ENCODE measurements at regions not wholly inside any gene's neighbourhood (a gene's known extent, or its start where the extent isn't known, plus 50 kb on each side); places are given as distances from the start of the nearest gene placed in this dataset.
"Not testable (repeated sequence)": the region's sequence is repeated elsewhere in the genome, so short reads cannot be mapped to it uniquely, and the experiment has no call there.

GRCh38 chr9:105978826-105979225, 284.5 kb downstream of the TMEM38B start:
- no peak for DNase-seq

- DNase-seq, result no peak
These were observed 284.9 kb downstream of the TMEM38B start for GRCh38 chr9:105979290-105979689.

DNA sequence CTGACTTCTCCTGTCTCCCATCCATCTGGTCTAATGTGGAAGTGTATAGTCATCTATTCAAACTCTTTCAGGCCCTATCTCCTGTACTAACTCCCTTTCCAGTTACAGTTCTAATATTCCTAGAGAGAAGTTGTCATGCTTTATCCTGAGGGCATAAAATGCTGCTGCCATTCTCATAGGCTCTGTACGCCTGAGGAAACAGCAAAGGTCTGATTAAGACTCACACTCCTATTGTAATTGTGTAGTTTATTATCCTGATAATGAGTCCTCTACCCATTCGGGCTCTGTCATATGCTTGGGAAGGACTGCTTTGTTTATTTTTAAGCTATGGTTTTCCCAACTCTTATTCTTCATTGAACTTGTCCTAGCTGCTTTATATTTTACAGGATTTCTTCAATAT, 290.4 kb downstream of the TMEM38B start:
- no peak for DNase-seq

GRCh38 chr9:105993116-105993854, 298.9 kb downstream of the TMEM38B start:
- no peak for DNase-seq

- no peak for DNase-seq
These were observed 299.8 kb downstream of the TMEM38B start for GRCh38 chr9:105993921-105994715.

DNA sequence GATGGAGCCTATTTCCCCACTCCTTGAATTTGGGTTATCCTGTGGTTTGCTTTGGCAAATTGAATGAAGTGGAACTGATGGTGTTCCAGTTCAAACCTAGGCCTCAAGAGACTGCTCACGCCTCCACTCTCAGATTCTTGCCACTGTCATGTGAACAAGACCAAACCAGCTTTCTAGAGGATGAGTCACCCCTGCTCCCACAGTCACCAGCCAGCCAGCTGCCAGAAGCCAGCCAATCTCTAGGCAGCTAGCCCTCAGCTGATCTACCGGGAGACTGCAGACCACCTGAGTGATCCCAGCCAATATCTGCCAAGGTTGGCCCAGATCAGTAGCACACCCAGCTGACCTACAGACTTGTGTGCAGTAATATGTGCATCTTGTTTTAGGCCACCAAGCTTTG, 300.6 kb downstream of the TMEM38B start:
- DNase-seq, result no peak

DNA sequence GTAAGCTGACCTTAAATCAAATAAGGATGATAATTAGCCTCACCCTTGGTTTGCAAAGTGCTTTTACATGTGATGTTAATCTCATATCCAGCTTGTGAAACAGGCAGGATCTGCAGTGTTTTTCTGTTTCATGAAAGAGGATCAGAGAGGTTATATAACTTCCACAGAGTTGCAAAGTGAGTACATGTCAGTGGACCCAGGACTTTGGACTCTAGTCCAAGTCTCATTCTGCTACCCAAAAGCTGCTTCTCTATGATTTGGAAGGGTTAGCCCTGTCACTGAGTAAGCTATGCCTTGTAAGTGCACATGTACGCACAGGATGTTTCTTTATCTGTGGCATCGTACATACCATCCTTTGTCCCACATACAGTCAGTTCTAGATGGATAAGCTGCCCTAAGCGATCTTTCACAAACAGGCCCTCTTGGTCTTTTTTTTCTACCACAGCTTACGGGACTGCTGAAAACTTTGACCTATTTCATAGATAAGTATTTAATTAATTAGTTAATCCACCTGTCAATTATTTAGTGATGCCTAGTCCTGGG, 322.9 kb downstream of the TMEM38B start:
- DNase-seq, result no peak

DNA sequence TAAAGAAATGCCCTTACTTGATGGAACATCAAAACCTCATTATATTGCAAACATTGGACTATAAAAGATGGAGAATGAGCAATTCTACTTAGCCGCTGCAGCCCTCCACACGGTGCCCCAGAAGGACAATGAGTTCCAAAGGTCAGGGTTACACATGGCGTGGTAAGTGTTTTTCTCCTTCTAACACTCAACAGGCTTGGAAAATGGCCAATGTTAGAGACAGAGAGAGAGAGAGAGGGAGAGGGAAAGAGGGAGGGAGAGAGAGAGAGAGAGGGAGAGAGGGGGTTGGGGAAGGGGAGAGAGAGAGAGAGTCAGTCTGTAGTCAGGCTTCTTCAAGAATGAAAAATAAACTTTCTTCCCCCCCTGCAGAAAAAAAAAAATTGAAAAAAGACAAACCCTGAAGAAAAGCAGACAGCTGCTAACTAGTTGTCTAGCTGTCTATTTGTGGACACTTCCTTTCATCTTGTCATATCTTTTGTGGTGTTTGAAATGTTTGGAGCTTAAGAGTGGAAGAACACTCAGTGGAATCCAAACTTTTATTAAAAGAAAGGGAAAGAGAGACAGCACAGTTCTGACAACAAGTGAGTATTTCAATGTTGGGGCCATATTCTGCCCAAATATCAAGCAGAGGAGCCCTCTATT, 324.8 kb downstream of the TMEM38B start:
- no peak for DNase-seq

DNA sequence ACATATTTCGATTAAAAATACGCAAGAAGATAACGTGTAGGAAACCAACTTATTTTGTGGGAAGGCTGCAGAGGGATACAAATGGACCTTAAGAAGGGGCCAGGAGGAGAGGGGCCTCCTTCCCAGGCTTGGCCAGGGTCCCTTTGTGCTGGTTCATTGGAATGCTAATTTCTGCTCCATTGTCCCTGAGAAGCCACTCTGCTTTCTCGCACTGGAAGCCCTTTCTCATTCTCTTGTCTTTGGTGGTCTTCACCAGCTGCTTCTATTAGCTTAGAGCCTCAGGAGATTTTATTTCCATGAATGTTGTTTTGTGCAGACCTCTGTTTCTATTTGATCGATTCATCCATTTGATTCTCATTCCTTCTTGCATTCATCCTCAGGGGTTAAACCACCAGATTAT, 325.4 kb downstream of the TMEM38B start:
- no peak for DNase-seq

GRCh38 chr9:106020186-106020585, 325.8 kb downstream of the TMEM38B start:
- DNase-seq, result no peak

DNA sequence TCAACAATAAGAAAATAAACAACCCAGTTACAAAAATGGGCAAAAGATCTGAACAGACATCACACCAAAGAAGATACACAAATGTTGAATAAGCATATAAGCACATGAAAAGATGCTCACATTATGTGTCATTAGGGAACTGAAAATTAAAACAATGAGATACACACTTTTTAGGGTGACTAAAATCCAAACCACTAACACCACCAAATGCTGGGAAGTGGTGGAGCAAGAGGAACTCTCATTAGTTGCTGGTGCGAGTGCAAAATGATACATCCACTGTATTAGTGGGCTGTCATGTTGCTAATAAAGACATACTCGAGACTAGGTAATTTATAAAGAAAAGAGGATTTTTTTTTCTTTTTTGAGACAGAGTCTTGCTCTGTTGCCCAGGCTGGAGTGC, 329.1 kb downstream of the TMEM38B start:
- no peak for DNase-seq

DNA sequence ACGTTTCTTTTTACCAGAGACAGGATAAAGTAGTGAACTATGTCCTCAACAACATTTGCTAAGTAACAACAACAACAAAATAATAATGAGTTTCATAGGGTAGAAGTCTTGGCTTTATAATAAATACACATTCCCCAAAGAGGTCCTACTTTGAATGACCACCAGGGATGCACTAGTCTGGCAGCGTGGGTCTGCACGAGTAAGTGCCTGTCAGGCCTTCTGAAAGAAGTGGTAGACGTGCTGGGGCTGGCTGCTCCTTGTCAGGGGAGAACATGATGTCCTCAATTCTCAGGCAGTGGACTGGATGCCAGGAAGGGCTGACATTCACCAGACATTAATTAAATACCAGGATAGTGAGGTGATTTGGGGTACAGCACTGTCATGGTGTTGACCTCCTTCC, 331.1 kb downstream of the TMEM38B start:
- no peak for DNase-seq

GRCh38 chr9:106030146-106030545, 335.8 kb downstream of the TMEM38B start:
- not testable (repeated sequence) for DNase-seq

GRCh38 chr9:106032978-106033377, 338.6 kb downstream of the TMEM38B start:
- no peak for DNase-seq

DNA sequence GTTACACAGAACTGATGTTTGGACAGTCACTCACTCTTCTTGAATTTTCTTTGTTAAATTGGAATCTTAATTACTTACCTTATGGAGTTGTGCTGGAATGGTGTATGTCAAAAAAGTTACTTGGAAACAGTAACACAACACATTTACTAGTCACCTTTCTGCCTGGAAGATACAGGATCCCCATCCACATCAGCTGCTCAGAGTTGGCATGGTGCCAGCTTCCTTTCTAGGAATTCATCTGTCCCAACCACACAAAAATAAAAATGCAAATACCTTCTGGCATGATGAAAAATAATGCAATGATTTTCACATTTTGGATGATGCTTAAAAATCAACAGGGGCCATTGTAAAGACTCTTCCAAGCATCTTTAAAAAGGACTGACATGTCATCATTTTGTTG, 341.5 kb downstream of the TMEM38B start:
- DNase-seq, result no peak

GRCh38 chr9:106038266-106039001, 344.1 kb downstream of the TMEM38B start:
- no peak for DNase-seq

- no peak for DNase-seq
These were observed 345.0 kb downstream of the TMEM38B start for GRCh38 chr9:106039151-106039935.

GRCh38 chr9:106041920-106042319, 347.6 kb downstream of the TMEM38B start:
- DNase-seq, result not testable (repeated sequence)

- DNase-seq, result no peak
These were observed 357.2 kb downstream of the TMEM38B start for GRCh38 chr9:106051545-106051944.

DNA sequence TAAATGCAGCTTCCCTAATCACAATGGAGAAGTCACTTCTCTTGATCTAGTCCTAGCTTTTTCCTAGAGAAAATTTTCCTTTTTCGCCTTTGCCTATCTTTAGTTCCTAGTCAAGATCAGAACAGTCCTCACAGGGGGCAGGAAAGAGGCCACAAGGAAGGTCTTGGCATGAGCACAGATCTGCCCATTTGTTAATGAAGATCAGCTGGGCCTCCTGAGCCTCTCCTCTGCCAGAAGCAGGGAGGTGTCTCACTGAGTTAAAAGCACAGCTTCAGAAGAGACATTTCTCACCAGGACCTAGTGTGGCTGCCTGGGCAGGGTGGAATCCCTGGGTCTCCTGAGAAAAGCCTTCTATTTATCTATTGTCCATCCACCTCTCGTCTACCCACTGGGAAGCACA, 357.8 kb downstream of the TMEM38B start:
- no peak for DNase-seq

- DNase-seq, result no peak
These were observed 358.4 kb downstream of the TMEM38B start for GRCh38 chr9:106052735-106053134.

- DNase-seq, result no peak
These were observed 362.0 kb downstream of the TMEM38B start for GRCh38 chr9:106056328-106056727.

Data from stimulated activated CD4-positive, alpha-beta T cell treated with anti-CD3 and anti-CD28 coated beads, Interleukin-15, amount 100 ng/mL, for 24 hours (primary cell).